HUES6 (cell line): ENCODE measurements at regions not wholly inside any gene's neighbourhood (a gene's known extent, or its start where the extent isn't known, plus 50 kb on each side); places are given as distances from the start of the nearest gene placed in this dataset.

Source experiments
- H3K27ac ChIP-seq: 2 replicates; pipeline ENCODE4 v1.7.0; 2013; ENCODE audit warnings: low read depth, mild to moderate bottlenecking, low read length, inconsistent platforms
- H3K27me3 ChIP-seq: 2 replicates; pipeline ENCODE4 v1.6.1; 2013; ENCODE audit warnings: low read length; ENCODE audit not compliant: control insufficient read depth, insufficient read depth
- H3K36me3 ChIP-seq: 2 replicates; pipeline ENCODE4 v1.6.1; 2013; ENCODE audit warnings: low read length; ENCODE audit not compliant: control insufficient read depth, insufficient read depth
- H3K4me1 ChIP-seq: 2 replicates; pipeline ENCODE4 v1.6.1; 2013; ENCODE audit warnings: low read length; ENCODE audit not compliant: control insufficient read depth, insufficient read depth
- H3K4me3 ChIP-seq: 2 replicates; pipeline ENCODE4 v1.5.1; 2013; ENCODE audit warnings: low read depth, low read length
- H3K9ac ChIP-seq: one replicate; pipeline ENCODE4 v1.6.1; 2013; ENCODE audit warnings: mild to moderate bottlenecking, low read length
- H3K9me3 ChIP-seq: 2 replicates; pipeline ENCODE4 v1.6.1; 2013; ENCODE audit warnings: low read depth, low read length; ENCODE audit not compliant: control insufficient read depth, insufficient read depth

DNA sequence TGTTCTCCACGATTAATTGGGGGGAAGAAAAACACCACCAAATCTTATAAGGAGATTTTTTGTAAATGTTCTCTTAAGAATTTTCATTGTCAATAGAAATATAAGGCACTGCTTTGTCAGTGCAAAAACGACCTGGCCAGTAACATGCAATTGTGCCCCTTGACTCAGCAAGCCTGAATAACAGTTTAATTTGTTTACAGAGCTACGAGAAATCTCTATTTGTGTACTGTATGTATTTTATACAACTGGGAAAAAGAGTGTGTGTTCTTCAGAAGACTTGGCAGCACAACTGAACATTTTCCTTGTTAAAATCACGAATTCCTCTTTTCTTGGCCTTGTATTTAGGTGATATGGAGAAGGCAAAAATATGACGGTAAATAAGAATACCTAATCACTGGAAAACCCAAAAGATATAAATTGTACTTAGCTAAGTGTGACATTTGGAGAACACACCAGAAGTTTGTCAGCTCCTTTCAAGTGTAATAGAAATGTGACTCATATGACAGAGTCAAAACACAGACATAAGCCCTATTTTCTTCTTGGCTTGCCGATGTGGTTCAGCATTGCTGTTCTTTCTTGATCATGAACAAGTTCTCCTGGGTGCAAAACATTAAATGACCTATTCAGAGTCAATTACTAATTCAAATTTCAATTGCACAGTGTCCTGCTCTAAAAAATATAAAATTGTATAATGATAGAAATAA, 945.0 kb upstream of the INTU start:
- Histone ChIP-seq H3K27ac (no peak overlapping the region), H3K9me3 (no peaks in the 10 kb centered on the region), H3K4me3 (no peak overlapping the region), H3K4me1 (no peaks in the 10 kb centered on the region), H3K9ac (no peak overlapping the region), H3K36me3 (no peaks in the 10 kb centered on the region), H3K27me3 (no peaks in the 10 kb centered on the region)

DNA sequence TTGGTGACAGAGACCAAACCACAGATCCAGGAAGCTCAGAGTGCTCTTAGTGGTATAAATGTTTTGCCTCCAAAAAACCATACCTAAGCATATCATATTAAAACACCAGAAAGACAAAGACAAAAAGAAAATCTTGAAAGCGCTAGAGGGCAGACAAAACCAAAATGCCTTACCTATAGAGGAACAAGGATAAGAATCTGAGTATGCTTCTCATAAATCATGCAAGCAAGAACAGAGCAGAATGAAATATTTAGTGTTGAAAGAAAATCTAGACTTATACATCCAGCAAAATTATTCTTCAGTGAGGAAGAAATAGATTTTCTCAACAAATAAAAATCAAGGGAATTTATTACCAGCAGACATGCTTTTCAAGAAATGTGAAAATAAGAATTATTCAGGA, 941.0 kb upstream of the INTU start:
- Histone ChIP-seq H3K36me3 (no peaks in the 10 kb centered on the region), H3K9ac (no peak overlapping the region), H3K27me3 (no peaks in the 10 kb centered on the region), H3K9me3 (no peaks in the 10 kb centered on the region), H3K27ac (no peak overlapping the region), H3K4me3 (no peak overlapping the region), H3K4me1 (no peaks in the 10 kb centered on the region)

DNA sequence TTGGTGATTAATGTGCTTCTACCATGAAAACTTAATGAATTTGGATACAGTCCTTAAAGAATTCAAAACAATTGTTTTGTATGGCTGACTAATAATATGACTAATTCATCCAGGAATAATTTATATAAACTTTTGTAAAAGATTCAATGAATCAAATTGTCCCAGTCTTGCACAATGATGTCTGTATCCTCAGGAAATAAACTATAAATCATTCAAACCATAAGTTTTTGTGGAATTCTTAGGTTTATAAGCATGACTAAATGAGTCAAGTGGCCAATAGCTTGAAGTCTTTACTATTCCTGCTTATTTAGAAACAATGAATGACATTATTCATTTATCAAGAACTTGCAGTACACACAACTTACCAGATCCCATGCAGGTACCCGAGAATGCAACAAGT, 935.0 kb upstream of the INTU start:
- no peaks in the 10 kb centered on the region for H3K27me3 ChIP-seq
- H3K4me1 ChIP-seq: no peaks in the 10 kb centered on the region
- H3K27ac ChIP-seq: no peak overlapping the region
- no peak overlapping the region for H3K9ac ChIP-seq
- H3K9me3 ChIP-seq: no peaks in the 10 kb centered on the region
- no peak overlapping the region for H3K4me3 ChIP-seq
- no peaks in the 10 kb centered on the region for H3K36me3 ChIP-seq

DNA sequence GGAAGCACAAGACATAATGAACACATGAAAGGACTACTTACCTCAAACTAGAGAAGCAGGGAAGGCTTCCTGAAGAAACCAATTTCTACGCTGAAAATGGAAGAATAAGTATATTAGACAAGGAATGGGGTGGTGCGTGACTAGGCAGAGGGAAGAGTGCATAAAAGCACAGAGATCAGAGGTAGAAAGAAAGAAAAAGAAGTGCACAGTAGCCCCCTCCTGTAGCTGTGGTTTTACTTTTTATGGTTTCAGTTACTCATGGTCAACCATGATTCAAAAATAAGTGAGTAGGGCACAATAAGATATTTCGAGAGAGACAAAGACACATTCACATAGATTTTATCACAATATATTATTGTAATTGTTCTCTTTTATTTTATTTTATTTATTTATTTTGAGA, 934.5 kb upstream of the INTU start:
- no peak overlapping the region for H3K4me3 ChIP-seq
- H3K9ac ChIP-seq: no peak overlapping the region
- H3K9me3 ChIP-seq: no peaks in the 10 kb centered on the region
- no peaks in the 10 kb centered on the region for H3K27me3 ChIP-seq
- no peaks in the 10 kb centered on the region for H3K36me3 ChIP-seq
- no peaks in the 10 kb centered on the region for H3K4me1 ChIP-seq
- no peak overlapping the region for H3K27ac ChIP-seq

DNA sequence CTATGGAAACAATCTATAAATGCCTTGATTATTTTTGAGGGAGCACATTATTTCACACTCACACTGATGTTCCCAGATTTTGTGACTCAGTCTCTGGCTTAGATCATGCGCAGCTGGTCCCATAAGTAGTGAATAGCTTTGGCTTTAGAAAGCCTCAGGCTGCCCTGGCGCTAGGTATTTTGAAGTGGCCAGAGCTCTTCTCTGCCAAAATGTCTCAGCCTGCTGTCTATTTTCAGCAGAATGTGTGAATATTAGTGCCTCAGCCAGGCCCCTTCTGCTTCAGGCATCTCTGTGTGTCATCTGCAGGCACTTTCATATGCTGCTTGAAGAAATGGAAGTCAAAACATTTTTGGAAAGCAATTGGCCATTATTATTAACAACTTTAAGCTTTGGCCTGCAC, 931.0 kb upstream of the INTU start:
- no peak overlapping the region for H3K27ac ChIP-seq
- no peak overlapping the region for H3K4me3 ChIP-seq
- H3K9ac ChIP-seq: no peak overlapping the region
- no peaks in the 10 kb centered on the region for H3K27me3 ChIP-seq
- H3K4me1 ChIP-seq: no peaks in the 10 kb centered on the region
- no peaks in the 10 kb centered on the region for H3K36me3 ChIP-seq
- no peaks in the 10 kb centered on the region for H3K9me3 ChIP-seq

DNA sequence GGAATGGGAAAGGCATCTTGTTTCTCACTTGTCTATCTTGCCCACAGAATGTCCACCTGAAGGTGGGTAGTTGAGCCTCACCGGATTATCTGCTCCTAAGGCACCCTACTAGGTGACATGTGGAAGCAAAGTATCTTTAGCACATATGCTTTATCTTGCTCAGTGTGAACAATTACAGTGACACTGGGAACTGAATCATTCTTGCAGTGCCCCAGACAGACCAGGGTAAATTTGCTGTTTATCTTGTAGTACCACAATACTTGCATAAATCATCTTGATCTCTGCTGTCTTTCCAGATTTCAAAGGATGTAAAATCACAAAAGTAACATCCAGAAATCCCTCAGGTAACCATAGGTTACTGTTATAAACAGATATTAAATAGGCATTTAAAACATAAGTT, 930.0 kb upstream of the INTU start:
- Histone ChIP-seq H3K4me1 (no peaks in the 10 kb centered on the region), H3K27ac (no peak overlapping the region), H3K27me3 (no peaks in the 10 kb centered on the region), H3K4me3 (no peak overlapping the region), H3K36me3 (no peaks in the 10 kb centered on the region), H3K9ac (no peak overlapping the region), H3K9me3 (no peaks in the 10 kb centered on the region)

DNA sequence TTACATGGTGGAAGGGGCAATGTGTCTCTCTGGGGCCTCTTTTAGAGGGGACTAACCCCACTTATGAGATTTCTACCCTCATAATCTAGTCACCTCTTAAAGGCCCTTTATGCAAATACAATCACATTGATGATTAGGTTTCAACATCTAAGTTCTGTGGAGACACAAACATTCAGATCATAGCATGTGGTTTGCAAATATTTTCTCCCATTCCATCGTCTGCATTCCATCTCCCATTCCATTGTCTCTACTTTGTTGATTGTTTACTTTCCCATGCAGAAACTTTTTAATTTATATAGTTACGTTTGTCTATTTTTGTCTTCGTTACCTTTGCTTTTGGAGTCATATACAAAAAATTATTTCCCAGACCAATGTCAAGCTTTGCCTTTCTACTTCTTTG, 927.5 kb upstream of the INTU start:
- Histone ChIP-seq H3K9me3 (no peaks in the 10 kb centered on the region), H3K9ac (no peak overlapping the region), H3K36me3 (no peaks in the 10 kb centered on the region), H3K27ac (no peak overlapping the region), H3K4me1 (no peaks in the 10 kb centered on the region), H3K4me3 (no peak overlapping the region), H3K27me3 (no peaks in the 10 kb centered on the region)

DNA sequence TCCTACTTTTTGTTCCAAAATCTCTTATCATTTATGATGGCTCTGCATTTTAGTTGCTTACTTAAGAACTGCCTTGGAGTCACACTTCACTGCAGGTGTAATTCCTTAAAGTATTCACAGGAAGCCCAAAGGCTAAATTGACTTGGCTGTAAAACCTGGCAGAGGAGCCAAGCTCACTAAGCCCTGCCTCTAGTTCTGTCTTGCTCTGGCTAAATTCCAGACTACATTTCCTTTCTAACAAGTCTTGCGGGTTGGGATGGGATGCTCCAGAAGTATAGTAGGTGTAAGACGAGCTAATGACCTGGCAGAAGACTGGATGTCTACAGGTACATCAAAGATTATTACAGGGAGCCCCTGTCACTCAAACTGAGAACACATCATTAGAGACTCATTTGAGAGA, 924.0 kb upstream of the INTU start:
- Histone ChIP-seq H3K36me3 (no peaks in the 10 kb centered on the region), H3K27ac (no peak overlapping the region), H3K27me3 (no peaks in the 10 kb centered on the region), H3K4me3 (no peak overlapping the region), H3K9me3 (no peaks in the 10 kb centered on the region), H3K9ac (no peak overlapping the region), H3K4me1 (no peaks in the 10 kb centered on the region)

DNA sequence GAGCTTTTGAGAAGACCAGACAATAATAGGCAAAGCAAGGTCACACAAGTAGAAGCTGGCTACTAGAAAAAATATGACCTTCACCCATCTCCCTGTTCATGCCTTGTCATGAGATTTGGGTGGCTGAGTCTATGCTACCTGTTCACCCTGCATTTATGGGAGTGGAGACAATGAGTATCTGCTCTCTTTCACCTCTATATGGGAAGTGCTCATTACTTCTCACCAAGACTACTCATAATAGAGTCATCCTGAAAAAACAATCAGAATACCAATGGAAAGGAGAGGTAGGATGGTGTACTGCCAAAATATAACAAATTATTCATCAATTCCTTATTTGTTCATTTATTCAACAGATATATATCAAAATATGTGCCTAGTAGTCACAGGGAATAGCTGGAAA, 921.8 kb upstream of the INTU start:
- H3K27me3 ChIP-seq: no peaks in the 10 kb centered on the region
- no peaks in the 10 kb centered on the region for H3K36me3 ChIP-seq
- no peak overlapping the region for H3K27ac ChIP-seq

DNA sequence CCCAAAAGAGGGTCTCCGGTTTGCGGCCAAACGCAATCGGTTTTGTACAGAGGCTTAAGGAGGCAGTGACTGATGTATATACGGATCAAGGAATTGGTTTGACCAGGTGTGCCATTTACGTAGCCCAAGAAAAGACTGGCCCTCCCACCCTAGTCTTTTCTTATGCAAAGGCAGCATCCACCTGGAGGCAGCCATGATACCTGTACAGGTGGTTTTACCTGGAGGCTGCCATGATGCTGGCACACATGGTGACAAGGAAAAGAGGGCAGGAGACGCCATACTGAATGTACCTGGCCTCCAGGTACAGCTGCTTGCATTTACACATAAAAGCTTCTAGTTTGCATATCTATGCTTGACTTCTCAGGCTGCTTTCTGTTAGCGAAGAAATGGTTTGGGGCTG, 917.7 kb upstream of the INTU start:
- Histone ChIP-seq H3K9me3 (peaks cover 3% of the 10 kb centered on the region; the same call in 1 of the 2 replicates), H3K36me3 (no peaks in the 10 kb centered on the region), H3K4me1 (peaks cover 12% of the 10 kb centered on the region), H3K27me3 (no peaks in the 10 kb centered on the region), H3K27ac (no peak overlapping the region; the same call in 1 of the 2 replicates), H3K4me3 (no peak overlapping the region), H3K9ac (no peak overlapping the region)

More for the DNA sequence above, 921.8 kb upstream of the INTU start:
- no peaks in the 10 kb centered on the region for H3K9me3 ChIP-seq
- peaks cover 11% of the 10 kb centered on the region for H3K4me1 ChIP-seq
- no peak overlapping the region for H3K4me3 ChIP-seq
- no peak overlapping the region for H3K9ac ChIP-seq

DNA sequence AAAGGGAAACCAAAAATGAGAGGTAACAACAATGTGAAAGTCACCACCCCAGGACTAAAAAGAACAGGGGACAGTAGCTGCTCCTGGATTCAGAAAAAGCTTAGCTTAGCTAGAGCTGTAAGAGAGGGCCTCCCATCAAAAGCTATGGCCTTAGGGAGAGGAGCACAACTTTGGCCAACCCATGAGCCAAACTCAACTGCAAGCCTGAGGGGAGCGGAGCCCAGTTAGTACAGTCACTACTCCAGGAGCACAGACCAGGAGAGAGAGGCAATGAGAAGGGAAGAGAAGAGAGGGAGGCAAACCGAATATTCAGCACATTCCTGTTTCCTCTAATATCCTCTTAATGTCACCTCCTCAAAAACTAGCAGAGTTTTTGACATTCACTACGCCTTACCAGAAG, 917.1 kb upstream of the INTU start:
- Histone ChIP-seq H3K9ac (no peak overlapping the region), H3K4me1 (peaks cover 12% of the 10 kb centered on the region), H3K4me3 (no peak overlapping the region)

More for the DNA sequence above, 917.1 kb upstream of the INTU start:
- Histone ChIP-seq H3K27me3 (no peaks in the 10 kb centered on the region), H3K9me3 (peaks cover 3% of the 10 kb centered on the region; the same call in 1 of the 2 replicates), H3K36me3 (no peaks in the 10 kb centered on the region), H3K27ac (peak overlapping the region; percentile 36; the same call in 1 of the 2 replicates)
